ENCODE measurements at regions not wholly inside any gene's neighbourhood (a gene's known extent, or its start where the extent isn't known, plus 50 kb on each side); places are given as distances from the start of the nearest gene placed in this dataset.

- in situ Hi-C loops (cut with MboI; ENCODE audit: low sequenced_read_pairs, unreplicated experiment), result no loop called here
- TF ChIP-seq CTCF (IDR thresholded peaks at IDR 0.05; ENCODE audit: borderline replicate concordance, control extremely low read depth, extremely low read depth, insufficient read depth, missing control alignments), result no peak
- peak; percentile 47 for DNase-seq (ENCODE audit: low spot score)
These were observed 143.2 kb downstream of the HHIPL2 start for GRCh38 chr1:222404710-222405109.

- no peak for TF ChIP-seq CTCF (IDR thresholded peaks at IDR 0.05; ENCODE audit: borderline replicate concordance, control extremely low read depth, extremely low read depth, insufficient read depth, missing control alignments)
- in situ Hi-C loops (cut with MboI; ENCODE audit: low sequenced_read_pairs, unreplicated experiment), result no loop called here
- no peak for DNase-seq (ENCODE audit: low spot score)
These were observed 148.7 kb downstream of the HHIPL2 start for GRCh38 chr1:222399197-222399596.

GRCh38 chr1:222394224-222394623 is 153.7 kb downstream of the HHIPL2 start:
- in situ Hi-C loops (cut with MboI; ENCODE audit: low sequenced_read_pairs, unreplicated experiment), result no loop called here
- DNase-seq (ENCODE audit: low spot score), result no peak
- TF ChIP-seq CTCF (IDR thresholded peaks at IDR 0.05; ENCODE audit: borderline replicate concordance, control extremely low read depth, extremely low read depth, insufficient read depth, missing control alignments), result no peak

GRCh38 chr1:222392556-222392955 is 155.3 kb downstream of the HHIPL2 start:
- in situ Hi-C loops (cut with MboI; ENCODE audit: low sequenced_read_pairs, unreplicated experiment), result no loop called here
- TF ChIP-seq CTCF (IDR thresholded peaks at IDR 0.05; ENCODE audit: borderline replicate concordance, control extremely low read depth, extremely low read depth, insufficient read depth, missing control alignments), result no peak
- no peak for DNase-seq (ENCODE audit: low spot score)

DNA sequence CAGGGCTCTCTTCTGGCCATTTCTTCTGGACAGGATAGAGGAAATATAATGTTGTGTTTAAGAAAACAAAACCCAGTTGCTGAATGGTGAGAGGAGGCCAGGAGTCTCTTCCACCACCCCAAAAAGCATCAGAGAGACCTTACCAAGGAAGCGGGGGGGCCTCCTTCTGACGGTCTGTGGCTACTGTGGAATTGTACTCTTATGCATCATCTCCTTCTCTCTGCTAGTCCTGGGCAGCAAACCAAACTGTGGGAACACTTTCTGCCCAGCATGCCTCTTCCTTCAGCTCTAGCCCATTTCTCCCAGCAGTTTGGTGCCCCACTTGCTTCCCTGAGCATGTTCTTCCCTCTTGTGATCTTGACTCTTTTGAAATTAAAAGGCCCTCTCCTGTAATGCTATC is 157.7 kb downstream of the HHIPL2 start:
- no peak for TF ChIP-seq CTCF (IDR thresholded peaks at IDR 0.05; ENCODE audit: borderline replicate concordance, control extremely low read depth, extremely low read depth, insufficient read depth, missing control alignments)
- no peak for DNase-seq (ENCODE audit: low spot score)
- in situ Hi-C loops (cut with MboI; ENCODE audit: low sequenced_read_pairs, unreplicated experiment), result no loop called here

DNA sequence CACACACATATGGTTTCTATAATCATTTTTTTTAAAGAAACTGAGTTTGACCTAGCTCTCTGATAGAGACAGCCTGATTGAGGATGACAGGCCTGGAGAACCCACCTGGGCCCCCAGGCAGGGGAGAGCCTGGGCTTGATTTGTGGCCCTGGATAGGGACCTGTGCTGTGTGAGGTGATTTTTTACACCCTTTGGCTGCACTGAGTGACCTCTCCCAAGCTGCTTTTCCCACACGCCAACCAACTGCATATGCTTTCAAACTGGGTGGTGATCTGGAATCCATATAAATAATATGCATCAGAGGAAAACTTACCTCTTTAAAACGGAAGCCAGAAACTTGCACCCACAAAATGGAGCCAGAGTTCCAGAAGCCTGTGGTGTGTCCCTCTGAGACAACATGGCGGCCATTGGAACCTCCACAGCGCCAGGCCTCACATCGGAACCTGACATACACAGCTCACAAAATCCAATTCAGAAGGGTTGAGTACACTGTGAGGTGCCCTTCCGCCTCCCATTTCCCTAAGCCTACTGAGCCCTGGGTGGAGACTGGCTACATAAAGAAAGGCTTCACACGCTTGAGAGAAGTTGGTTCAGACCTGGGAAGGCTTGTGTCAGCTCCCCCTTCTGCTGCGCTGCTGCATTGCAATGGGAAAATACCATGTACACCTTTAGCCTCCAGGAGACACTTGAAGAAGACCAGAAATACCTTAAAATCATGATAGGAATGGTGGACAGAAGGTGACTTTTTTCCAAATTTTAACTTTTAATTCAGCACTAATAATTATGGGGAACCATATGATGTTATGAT is 160.7 kb downstream of the HHIPL2 start:
- in situ Hi-C loops (cut with MboI; ENCODE audit: low sequenced_read_pairs, unreplicated experiment), result no loop called here
- TF ChIP-seq CTCF (IDR thresholded peaks at IDR 0.05; ENCODE audit: borderline replicate concordance, control extremely low read depth, extremely low read depth, insufficient read depth, missing control alignments), result no peak
- no peak for DNase-seq (ENCODE audit: low spot score)

Measured in GM13976 (cell line).